Esophagus squamous epithelium (tissue), 5 donors: ENCODE measurements at regions not wholly inside any gene's neighbourhood (a gene's known extent, or its start where the extent isn't known, plus 50 kb on each side); places are given as distances from the start of the nearest gene placed in this dataset.

Experiments used
- DNase-seq: peaks from one replicate; lab custom pipeline; 2025; lab: John Stamatoyannopoulos, UW
- H3K27ac ChIP-seq, 4 donors: fragments of 200-600 bp; sonication (generic); one replicate each; pipeline ENCODE4 v1.5.1; 2016 to 2019; ENCODE audit warnings: mild to moderate bottlenecking in 1 of 4
- H3K27me3 ChIP-seq, 4 donors: fragments of 200-600 bp; sonication (generic); 1 replicate in 3 of 4; 2 replicates in 1 of 4; pipeline versions ENCODE4 v1.5.1 to v1.6.0; 2017 to 2021; ENCODE audit warnings: antibody characterized with exemption in 1 of 4
- H3K36me3 ChIP-seq, 3 donors: fragments of 200-600 bp; sonication (generic); one replicate each; pipeline ENCODE4 v1.5.1; 2016 to 2019
- H3K4me1 ChIP-seq, 3 donors: fragments of 200-600 bp; sonication (generic); one replicate each; pipeline ENCODE4 v1.5.1; 2017 to 2019
- H3K4me3 ChIP-seq, 4 donors: fragments of 200-600 bp; sonication (generic); 1 replicate in 3 of 4; 2 replicates in 1 of 4; pipeline ENCODE4 v1.5.1; 2016 to 2019; ENCODE audit warnings: mild to moderate bottlenecking in 2 of 4, moderate library complexity in 1 of 4
- H3K9me3 ChIP-seq, 3 donors: fragments of 200-600 bp; sonication (generic); one replicate each; pipeline ENCODE4 v1.5.1; 2016 to 2019
- CTCF ChIP-seq, 6 experiments: fragments of 450-650 bp in 4 of 6; fragments of 200-600 bp in 2 of 6; sonication (generic) in 2 of 6; IDR thresholded peaks; one replicate each; pipeline ENCODE4 v1.5.1; 2016 to 2019; ENCODE audit warnings: antibody characterized with exemption in 6 of 6, mild to moderate bottlenecking in 4 of 6, moderate library complexity in 4 of 6
- POLR2A ChIP-seq, 4 donors: fragments of 450-650 bp; IDR thresholded peaks; one replicate each; pipeline ENCODE4 v1.6.1; 2017; ENCODE audit warnings: antibody characterized with exemption in 4 of 4, mild to moderate bottlenecking in 4 of 4, moderate library complexity in 3 of 4
- WGBS, 2 donors: methylation state at CpG; one replicate each; pipeline ENCODE4 v1.1.5; 2018; 5-methylcytosine and 5-hydroxymethylcytosine counted together
- intact Hi-C: fragments of 100-400 bp; cut with DNase I; formaldehyde crosslinking; loops from one replicate; pipeline ENCODE4 v1.15.0; 2022
- donor health status: DM: yes; HTN: yes; CAD: no.

DNA sequence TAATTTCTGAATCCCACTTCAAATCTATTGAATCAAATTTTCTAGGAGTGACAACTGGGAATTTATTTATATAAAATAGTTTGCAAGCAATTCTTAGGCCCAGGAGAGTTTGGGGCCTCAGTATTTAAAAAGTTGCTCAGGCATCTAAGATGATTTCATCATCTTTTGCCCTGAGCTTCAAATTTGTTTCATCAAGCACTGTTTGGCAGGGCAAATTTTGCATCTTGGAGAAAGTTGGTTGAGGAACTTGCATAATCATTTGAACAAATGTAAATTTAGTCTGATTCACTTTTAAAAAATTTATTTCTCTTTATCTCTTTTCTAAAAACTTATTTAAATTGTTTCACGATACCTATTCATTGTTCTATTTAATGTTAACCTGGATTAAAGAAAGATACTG is 702.8 kb downstream of the SI start:
- H3K4me3 ChIP-seq: no peak overlapping the region
- no peaks in the 10 kb centered on the region for H3K36me3 ChIP-seq
- TF ChIP-seq CTCF (IDR thresholded peaks at IDR 0.05) (no peak), POLR2A (IDR thresholded peaks at IDR 0.05) (no peak)
- H3K27ac ChIP-seq: no peak overlapping the region
- whole genome bisulfite sequencing, 2 donors: 42 to 76% methylated on average over 1 of the region's 1 CpG
- intact Hi-C loops: no loop called here
- no peak for DNase-seq
- no peaks in the 10 kb centered on the region for H3K4me1 ChIP-seq
- H3K9me3 ChIP-seq: no peaks in the 10 kb centered on the region
- no peaks in the 10 kb centered on the region for H3K27me3 ChIP-seq

DNA sequence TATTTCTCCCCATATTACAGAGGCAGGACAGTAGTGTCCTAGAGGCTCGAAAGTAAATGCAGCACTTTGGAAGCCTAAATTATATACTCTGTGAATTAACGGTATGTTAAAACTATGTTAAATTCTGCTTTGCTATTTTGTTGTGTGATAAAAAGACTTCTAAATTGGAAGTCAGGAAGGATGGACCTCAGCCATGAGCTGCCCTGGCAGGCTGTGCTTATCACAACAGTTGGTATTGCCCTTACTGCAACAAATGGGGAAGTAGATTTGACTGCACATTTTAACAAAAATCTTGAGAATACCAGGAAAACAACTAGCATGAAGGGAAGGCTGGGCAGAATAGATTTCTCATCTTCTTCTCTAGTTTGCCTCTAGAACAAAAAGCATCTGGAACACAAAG is 706.6 kb downstream of the SI start:
- DNase-seq: no peak
- 67 to 70% methylated on average over 2 of the region's 2 CpGs for WGBS, 2 donors
- Histone ChIP-seq H3K4me3 (no peak overlapping the region), H3K27me3 (no peaks in the 10 kb centered on the region), H3K4me1 (no peaks in the 10 kb centered on the region), H3K27ac (no peak overlapping the region), H3K9me3 (no peaks in the 10 kb centered on the region), H3K36me3 (no peaks in the 10 kb centered on the region)
- intact Hi-C loops: no loop called here
- TF ChIP-seq POLR2A (IDR thresholded peaks at IDR 0.05) (no peak), CTCF (IDR thresholded peaks at IDR 0.05) (no peak)

- no peak for DNase-seq
- H3K27me3 ChIP-seq: no peaks in the 10 kb centered on the region
- no peak overlapping the region for H3K4me3 ChIP-seq
- H3K36me3 ChIP-seq: no peaks in the 10 kb centered on the region
- no peaks in the 10 kb centered on the region for H3K4me1 ChIP-seq
- no peak for TF ChIP-seq POLR2A (IDR thresholded peaks at IDR 0.05)
- no peak for TF ChIP-seq CTCF (IDR thresholded peaks at IDR 0.05)
- no peak overlapping the region for H3K27ac ChIP-seq
- no peaks in the 10 kb centered on the region for H3K9me3 ChIP-seq
- intact Hi-C loops: no loop called here
- 62 to 69% methylated on average over 3 to 5 of the region's 5 CpGs for WGBS, 2 donors
Measured at GRCh38 chr3:164370970-164371369, 707.3 kb downstream of the SI start.

DNA sequence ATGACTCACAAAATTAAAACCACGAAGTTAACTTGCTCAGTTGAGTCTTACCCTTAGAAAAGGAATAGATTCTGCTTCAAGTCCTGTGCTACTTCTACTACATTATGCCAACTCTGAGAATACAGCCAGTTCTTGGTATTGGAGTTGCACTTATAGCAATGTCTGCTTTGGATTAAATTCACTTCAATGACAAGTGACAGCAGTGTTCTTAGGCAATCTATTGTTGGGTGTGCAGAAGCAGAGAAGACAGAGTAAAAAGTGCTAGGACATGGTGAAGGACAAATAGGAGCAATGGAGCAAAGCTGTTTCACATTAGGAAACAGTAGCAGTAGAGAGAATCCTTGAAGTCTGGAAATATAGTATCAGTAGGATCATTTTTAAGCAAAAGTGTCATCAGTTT is 713.1 kb downstream of the SI start:
- TF ChIP-seq CTCF (IDR thresholded peaks at IDR 0.05): no peak
- TF ChIP-seq POLR2A (IDR thresholded peaks at IDR 0.05): no peak

DNA sequence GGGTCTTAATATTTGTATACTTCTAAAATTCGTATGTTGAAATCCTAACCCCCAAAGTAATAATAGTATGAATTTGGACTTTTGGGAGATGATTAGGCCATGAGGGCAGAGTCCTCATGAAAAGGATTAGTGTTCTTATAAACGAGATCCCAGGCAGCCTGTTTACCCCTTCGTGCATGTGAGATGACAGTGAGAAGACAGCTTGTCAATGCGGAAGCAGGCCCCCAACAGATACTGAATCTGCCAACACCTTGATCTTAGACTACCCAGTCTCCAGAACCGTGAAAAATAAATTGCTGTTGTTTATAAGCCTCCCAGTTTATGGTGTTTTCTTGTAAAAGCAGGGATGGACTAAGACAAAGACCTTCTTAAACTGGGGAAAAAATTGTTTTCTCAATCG is 714.2 kb downstream of the SI start:
- no peak for TF ChIP-seq CTCF (IDR thresholded peaks at IDR 0.05)
- TF ChIP-seq POLR2A (IDR thresholded peaks at IDR 0.05): no peak
- DNase-seq: no peak
- Histone ChIP-seq H3K36me3 (no peaks in the 10 kb centered on the region), H3K4me1 (no peaks in the 10 kb centered on the region), H3K27me3 (no peaks in the 10 kb centered on the region), H3K9me3 (no peaks in the 10 kb centered on the region), H3K27ac (no peak overlapping the region), H3K4me3 (no peak overlapping the region)
- intact Hi-C loops: no loop called here
- WGBS, 2 donors: 47 to 58% methylated on average over 6 of the region's 6 CpGs

More for the DNA sequence above, 713.1 kb downstream of the SI start:
- Histone ChIP-seq H3K9me3 (no peaks in the 10 kb centered on the region), H3K4me1 (no peaks in the 10 kb centered on the region), H3K27me3 (no peaks in the 10 kb centered on the region), H3K36me3 (no peaks in the 10 kb centered on the region), H3K27ac (no peak overlapping the region), H3K4me3 (no peak overlapping the region)
- WGBS, 2 donors: 40 to 59% methylated on average over 1 of the region's 1 CpG
- intact Hi-C loops: no loop called here
- DNase-seq: no peak
